ENCODE measurements at regions not wholly inside any gene's neighbourhood (a gene's known extent, or its start where the extent isn't known, plus 50 kb on each side); places are given as distances from the start of the nearest gene placed in this dataset.

DNA sequence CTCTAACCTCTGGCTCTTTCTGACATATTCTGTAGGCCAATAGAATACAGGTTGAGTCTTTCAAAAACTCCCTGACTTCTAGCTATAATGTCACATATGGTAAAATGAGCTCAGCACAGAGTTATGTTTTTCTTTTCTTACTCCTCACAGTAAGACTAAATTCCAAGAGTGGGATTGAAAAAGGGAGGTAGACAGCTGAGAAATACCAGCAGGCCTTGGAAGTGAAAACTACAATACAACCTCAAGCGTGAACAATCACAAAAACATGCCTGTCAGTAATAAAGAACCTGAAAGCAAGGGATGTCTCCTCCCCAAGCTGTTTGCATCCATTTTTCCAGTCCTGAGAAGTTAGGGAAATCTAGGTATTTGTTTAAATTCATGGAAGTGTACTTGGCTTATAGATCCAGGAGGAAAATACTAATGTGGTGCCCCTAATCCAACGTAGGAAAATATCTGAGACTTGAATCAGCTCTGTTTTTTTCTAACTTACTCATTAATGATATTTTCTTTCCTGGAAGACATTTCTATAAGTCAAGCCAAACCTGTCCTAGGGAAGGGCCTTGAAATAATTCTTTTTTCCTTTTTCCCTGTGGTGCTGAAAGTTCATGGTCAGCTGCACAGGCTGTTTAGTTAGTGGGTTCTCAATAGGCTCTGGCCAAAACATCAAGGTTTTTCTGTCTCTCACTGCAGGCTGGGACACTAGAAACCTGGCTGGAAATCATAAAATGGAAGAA is 167.9 kb upstream of the SPATS2L start:
- no peak for DNase-seq

DNA sequence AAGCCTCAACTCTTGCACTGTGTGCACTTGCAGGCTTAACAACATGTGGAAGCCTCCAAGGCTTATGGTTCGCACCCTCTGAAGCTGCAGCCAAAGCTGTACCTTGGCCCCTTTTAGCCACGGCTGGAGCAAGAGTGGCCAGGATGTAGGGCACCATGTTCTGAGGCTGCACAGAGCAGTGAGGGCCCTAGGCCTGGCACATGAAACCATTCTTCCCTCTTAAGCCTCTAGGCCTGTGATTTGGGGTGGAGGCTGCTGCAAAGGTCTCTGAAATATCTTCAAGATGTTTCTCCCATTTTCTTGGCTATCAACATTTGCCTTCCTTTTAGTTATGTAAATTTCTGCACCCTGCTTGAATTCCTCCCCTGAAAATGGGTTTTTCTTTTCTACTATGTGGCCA is 161.9 kb upstream of the SPATS2L start:
- no peak for DNase-seq

DNA sequence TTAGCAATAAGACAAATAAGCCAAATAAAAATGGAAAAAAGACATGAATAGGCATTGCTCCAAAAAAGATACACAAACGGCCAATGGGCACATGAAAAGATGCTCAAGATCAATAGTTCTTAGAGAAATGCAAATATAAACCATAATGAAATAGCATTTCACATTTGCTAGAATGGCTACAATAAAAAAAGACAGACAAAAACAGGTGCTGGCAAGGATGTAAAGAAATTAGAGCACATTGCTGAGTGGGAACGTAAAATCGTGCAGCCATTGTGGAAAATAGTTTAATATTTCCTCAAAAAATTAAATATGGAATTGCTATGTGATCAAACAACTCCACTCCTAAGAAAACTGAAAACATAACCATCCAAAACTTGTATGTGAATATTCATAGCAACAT is 160.0 kb upstream of the SPATS2L start:
- no peak for DNase-seq

DNA sequence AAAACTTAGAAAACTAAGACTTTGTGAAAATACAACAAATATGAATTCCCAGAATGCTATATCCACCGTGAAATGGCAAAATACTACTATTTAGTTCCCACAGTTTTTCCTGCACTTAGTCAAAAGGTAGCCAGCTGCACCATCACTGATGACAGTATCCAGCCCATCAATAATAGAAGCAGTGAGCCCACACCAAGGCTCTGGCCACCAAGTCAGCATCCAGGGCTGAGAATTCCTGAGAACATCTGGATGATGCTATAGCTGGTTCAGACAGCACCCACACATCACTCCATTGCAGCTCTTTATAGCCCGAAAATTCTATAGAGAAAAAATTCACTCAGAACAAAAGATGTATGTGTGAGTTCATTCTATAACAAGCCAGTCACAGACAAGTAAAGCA is 159.1 kb upstream of the SPATS2L start:
- DNase-seq = no peak

DNA sequence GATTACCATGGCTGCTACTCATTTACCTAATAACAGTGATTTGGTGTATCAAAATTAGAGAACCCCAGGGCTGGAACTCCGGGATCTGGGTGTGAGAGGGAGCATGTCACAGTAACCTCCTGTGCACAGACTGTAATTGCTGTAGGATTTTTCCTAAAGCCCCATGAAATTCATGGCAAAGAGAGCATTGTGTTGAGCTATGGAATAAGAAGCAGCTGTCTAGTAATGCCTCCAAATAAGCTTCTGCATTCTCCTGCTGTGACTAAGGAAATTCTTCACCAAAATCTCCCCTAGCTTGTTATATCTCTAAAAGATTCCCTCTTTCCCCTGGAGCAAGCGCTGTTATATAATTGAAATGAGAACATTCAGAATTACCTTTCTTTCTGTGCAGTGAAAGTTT is 158.1 kb upstream of the SPATS2L start:
- DNase-seq = no peak

DNA sequence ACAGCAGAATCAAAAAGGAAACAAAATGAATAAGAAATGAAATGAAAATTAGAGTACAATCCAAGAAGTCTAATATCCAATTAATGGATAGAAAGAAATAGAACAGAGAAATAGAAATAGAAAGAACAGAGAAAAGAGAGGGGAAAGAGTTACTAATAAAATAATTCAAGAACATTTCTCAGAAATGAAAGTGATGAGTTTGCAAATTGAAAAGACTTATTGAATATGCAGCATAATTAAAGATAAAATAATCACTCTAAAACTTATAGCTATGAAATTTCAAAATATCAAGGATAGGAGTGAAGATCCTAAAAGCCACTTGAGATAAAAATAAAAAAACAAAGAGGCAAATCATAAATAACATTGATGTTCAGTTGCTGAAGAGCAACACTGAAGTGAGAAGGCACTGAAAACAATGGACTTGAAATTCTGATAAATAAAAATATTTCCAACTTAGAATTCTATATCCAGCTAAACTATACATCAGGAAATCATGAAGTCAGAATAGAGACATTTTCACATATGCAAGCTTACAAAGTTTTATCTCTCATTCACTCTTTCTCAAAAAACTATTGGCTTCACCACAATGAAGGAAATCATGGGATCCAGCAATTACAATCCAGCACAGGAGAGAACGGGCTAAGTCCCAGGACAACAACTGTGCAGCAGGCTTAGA is 155.9 kb upstream of the SPATS2L start:
- DNase-seq = no peak

DNA sequence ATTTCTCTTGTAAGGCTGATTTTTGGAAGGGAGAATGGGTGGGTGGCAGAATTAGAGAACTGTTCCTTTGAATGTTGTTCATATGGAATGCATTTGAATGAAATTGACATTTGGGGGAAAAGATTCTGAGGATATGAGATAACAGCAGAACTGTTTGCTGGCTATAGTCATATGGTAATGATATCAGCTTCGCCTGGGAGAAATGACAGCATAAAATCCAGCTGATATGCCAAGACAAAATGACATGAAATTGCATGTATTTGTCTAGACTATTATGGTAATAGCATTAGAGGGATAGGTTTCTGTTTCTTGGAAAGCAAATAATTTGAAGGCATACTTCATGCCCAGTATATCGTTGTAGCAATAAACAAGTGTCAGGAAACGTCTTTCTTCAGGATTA is 150.8 kb upstream of the SPATS2L start:
- no peak for DNase-seq

DNA sequence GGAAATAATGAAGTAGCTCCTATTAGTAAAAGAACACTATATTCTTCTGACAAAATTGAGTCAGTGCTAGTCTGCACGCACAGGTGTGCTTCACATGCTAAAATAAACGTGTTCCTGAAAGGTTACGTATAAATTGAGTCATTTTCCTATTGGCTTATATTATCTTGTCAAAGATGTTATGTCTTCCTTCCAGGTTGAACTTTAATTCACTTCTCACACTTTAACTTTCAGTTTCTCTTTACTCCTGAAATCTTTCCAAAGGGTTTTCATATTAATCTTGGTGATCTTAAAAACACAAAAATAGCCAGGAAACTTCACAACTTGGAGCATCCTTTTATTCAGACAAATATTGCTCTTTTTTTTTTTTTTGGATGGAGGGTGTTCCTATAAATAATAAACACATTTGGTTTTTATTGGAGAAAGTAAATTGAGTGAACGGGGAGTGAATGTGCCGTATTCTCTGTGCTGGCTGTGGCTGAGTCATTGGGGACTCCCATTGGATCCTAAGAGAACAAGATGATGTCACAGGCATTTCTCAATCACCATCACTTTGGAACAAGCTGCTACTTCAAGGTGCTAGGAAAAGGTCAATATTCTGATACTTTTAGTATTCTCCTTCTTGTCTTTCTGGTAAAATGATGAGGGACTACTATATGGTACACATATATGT is 150.2 kb upstream of the SPATS2L start:
- DNase-seq = no peak

DNA sequence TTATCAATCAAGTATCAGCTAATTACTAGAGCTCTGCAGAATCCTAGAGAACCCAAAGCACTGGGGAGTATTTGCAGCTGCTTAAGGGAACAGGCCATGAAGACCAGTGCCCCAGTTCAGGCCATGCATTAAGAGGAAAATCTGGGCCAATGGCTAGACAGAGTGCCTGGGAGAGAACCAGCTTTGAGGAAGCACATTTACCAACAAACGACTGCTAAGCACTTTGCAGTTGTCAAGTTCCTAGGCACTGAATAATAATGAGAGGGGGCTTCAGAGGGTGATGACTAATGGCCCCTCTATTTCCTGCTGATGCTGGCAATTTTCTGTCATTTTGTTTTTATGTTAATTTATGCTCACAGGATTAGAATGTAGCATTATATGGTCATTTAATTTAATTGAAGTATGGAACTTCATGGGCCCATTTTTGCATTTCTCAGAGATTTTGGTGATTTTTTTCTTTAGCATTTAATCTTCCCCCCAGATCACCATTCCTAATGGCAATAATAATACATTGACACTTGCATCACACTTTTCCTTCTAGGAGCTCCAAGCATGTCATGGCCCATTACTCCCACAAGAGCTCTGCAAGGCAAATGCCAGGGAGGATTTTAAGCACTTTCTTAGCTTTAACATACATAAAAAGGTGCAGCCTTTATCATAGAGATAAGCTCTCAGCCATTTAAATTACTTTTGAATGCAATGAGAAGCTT is 147.7 kb upstream of the SPATS2L start:
- no peak for DNase-seq

DNA sequence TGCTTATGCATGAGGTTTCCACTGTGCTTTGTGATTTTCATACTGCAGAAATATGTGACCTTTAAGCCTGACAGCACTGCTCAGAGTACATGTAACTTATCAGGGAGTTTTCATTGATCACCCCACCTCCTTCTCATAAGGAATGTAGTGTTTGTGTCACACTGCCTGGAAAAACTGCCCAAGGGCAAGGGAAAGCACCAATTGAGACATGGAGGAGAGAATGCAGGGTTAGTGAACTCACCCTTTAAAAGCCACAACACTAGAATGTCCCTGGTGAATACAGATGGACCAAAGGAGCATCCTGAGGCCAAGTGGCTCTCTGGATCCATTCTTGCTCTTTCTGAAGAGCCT is 147.2 kb upstream of the SPATS2L start:
- no peak for DNase-seq

DNA sequence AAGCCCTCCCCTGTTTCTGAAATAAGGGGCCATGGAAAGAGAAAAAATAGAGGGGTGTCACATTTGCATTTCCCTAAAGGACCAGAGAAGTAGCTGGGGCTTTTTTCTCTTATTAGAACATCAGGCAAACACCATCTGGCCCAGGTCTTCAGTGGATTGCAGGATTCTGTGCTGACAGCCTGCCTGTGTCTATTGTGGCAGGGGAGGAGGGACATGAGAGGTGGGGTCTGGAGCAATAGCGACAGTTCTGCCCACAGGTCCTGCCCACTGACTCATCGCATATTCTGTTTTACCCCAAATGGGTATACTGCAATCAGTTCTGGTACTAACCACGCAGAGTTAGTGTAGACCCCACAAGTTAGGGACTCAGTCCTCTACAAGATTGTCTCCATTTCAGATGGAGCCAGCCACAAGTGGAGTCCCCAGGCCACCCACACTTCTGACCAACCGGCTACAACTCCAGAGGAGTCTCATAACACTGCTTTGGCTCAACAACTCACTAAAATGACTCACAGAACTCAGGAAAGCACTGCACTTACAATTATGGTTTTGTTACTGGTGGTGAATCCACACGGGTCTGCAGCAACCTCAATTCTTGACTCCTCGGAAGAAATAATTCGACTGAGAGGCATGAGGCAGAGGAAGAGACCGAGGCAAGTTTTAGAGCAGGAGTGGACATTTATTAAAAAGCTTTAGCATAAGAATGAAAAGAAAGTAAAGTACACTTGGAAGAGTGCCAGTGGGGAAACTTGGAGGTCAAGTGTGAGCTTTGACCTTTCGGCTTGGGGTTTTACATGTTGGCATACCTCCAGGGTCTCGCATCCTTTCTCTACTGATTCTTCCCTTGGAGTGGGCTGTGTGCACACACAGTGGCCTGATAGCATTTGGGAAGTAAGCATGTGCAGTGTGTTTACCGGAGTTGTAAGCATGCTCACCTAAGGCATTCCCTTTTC is 146.4 kb upstream of the SPATS2L start:
- no peak for DNase-seq

DNA sequence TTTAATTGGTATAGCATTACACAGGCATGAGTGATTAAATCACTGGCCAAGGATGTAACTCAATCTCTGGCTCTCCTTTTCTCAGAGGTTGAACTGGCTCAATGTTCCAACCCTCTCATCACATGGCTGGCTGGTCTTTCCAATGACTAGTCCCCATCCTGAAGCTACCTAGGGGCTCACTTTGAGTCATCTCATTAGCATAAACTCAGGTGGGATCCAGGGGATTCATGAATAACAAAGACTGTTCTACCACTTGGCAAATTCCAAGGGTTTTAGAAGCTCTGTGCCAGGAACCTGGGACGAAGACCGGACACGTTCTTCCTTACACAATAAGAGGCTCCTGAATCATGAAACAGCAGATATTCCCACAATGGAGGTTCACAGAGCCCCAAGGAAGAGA is 145.0 kb upstream of the SPATS2L start:
- DNase-seq = no peak

DNA sequence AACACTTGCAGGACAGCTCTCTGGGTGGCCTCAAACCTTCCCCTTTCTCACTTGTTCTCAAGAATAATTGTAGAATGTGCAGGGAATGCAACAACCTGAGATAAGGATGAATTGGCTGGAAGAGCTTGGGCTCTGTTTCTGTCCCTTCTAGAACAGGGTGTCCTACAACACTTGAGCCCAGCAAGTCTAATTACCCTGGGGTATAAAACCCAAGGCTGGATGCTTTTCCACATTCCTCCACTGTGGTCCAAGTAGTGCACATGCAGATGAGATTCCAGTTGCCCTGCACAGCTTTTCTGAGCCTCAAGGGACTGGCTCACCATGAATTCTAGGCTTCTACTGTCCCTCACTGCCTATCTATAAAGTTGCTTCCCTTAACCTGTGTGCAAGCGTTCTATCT is 140.8 kb upstream of the SPATS2L start:
- no peak for DNase-seq

DNA sequence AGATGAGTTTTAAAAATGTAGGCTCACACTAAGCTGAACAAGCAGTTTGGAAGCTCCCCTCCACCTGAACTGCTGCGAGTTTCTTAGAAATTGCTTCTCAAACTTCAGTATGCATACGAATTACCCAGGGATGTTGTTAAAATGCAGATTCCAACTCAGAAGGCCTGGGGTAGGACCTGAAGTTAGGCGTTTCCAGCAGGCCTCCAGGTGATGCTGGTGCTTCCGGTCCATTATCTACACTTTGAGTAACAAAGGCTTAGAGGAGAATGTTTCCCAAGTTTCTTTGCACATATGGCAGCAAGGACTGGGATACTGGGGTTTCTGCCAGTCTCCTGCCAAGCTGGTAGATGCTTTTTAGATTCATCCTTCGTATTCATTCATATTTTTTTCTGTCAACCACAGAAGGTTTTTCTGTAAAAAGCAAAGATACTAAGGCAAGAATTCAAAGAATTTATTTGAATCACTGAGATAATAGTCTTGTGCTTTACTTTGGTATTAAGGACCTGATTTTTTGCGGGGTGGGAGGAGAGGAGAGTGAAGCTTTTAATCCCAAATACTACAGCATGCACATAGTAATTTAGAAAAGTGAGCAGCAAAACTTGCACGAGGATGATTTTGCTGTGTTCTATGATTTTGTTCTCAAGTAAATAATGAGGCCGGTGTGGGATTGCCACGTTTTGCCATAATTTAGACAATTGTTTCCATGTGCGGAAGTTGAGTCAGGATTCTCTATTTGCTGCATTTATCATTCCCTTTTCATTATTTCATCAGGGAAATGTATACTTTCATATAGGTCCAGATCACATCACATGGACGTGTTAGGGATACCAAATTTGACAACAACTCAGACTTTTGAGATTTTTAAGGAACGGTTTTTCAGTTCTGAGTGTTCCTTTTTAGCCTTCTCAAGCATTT is 137.6 kb upstream of the SPATS2L start:
- no peak for DNase-seq

DNA sequence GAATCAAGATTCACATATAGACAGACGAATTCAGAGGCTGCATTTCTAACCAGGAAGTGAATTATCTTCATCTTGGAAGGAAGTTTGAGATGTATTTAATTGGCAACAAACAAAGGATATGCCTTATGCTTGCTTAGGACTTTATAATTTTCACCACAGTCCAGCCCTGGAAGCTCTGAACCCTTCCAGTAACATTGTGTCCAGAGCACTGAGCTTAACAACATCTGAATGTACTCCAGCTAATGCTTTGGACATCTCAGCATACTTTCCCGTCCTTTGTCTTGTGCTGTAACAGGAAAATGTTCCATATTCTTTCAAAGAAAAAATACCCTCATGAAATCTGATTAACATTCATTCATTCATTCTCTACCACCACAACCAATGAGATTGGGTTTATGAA is 136.3 kb upstream of the SPATS2L start:
- no peak for DNase-seq

DNA sequence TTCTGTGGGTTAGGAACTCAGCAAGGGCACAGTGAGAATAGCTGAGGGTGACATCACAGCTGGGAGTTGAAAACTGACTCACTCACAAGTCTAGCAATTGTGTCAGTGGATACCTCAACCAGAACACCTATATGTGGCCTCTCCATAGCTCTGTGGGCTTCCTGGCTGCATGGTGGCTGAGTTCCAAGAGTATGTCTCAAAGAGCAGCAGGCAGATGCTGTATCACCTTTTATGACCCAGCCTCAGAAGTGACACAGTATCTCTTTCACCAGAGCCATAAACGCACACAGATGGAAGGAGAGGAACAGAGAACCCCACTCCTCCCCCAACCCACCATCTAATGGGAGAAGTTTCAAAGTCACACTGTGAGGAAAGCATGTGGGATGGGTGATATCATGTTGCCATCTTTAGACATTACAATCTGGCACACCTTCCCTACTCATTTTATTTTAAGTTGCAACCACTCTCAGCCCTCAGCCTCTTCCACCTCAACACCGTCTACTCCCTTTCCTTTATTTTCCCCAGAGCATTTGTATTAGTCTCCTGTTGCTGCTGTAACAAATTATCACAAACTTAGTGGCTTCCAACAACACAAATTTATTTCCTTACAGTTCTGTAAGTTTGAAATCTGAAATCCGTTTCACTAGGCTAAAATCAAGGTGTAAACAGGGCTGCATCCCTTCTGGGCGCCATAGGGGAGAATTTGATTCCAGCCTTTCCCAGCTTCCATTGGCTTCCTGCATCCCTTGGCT is 134.6 kb upstream of the SPATS2L start:
- DNase-seq = no peak

DNA sequence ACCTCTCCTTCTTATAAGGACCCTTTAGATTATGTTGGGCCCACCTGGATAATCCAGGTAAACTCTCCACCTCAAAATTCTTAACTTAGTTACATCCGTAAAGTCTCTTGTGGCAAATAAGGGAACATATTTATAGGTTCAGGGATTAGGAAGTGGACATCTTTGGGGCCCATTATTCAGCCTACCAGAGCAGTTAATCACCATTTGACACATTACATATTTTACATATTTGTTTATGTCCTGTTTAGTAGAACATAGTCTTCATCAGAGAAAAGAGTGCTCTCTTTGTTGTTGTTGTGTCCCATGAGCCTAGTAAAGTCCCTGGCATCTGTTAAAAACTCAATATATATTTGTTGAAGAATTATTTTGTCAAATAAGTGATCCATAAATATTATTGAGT is 134.0 kb upstream of the SPATS2L start:
- DNase-seq = no peak

DNA sequence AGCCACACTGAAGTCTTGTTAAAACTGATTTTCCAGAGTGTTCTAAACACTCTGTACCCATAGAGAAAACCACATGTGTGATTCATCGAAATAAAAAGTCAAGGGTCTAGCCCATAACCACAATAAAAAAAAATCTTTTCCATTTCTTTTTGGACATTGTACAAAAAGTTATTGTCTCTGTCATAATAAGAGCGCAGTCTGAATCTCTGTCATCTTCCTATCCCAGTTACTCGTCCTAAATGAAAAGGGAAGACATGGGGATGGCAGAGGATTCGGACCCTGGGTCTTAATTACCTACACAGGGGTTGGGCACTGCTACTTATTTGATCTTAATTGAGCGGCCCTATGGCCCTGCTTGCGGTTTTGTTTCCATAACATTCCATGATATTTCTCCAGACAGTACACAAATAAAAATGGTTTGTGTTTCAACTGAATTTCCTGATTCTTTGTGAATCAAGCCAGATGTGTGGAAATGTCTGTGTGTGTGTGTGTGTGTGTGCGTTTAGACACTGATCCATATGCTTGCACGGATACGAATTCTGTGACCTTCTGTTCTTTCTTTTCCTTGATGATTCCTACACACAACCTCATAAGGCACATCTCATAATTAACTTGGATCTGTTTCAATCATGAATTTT is 133.4 kb upstream of the SPATS2L start:
- DNase-seq = no peak

DNA sequence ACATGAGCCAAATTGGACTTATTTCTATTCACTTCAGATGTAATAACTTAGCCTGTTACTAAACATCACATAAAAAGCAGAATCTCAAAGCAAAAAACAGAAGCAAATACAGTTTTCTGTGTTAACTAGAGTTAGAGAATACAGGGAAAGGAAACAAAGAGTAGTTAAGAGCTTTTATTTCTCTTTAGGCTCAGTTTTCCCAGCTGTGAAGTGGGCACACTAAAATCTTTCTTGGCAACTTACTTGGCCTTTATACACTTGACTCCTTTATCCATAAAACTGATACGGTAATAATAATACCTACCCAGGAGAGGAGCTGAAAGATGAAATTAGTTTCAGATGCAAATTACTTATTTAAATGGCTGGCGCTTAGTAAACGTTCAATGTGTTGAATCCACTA is 132.8 kb upstream of the SPATS2L start:
- no peak for DNase-seq

Measured in COR-L47 (cell line).